Hypothalamus (tissue), 51 donors: ENCODE measurements at regions not wholly inside any gene's neighbourhood (a gene's known extent, or its start where the extent isn't known, plus 50 kb on each side); places are given as distances from the start of the nearest gene placed in this dataset.
"Not testable (repeated sequence)": the region's sequence is repeated elsewhere in the genome, so short reads cannot be mapped to it uniquely, and the experiment has no call there.

ENCODE experiments used
- DNase-seq, 51 donors: peaks; one replicate each; lab custom pipeline; 2025; lab: John Stamatoyannopoulos, UW

DNA sequence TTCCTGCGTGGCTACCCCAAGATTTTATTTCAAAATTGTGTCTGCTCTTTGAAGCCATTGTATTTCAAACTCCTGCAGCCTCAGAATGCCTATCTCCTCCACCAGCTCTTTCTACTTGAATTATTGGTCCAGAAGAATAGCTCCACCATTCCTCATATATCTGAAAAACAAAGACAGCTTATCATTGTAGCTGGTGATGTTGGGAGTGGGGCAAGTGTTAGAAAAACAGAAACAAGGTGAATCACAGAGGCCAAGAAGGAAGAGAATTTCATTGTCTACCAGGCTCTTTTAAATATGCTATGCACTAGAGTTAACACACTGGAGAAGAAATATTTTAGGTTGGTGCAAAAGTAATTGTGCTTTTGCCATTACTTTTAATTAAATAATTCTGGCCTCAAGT is 307.9 kb upstream of the ROPN1 start:
- no peak for DNase-seq

DNA sequence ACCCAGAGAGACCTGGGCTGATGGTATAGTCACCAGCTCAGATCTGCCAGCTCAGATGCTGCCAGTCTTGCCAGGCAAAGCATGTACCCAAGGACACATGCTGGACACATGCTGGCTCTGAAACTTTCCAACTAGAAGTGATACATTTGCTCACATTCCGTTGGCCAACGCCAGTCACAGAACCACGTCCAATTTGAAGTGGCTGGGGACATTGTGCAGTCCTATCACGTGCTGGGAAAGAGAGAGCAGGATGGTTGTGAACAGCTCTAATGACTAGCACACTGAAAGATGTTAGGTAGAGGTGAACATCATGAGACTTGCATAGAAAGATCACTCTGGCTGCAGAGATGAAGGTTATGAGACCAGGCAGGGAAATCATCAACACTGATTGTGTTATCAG is 308.5 kb upstream of the ROPN1 start:
- DNase-seq, result no peak

DNA sequence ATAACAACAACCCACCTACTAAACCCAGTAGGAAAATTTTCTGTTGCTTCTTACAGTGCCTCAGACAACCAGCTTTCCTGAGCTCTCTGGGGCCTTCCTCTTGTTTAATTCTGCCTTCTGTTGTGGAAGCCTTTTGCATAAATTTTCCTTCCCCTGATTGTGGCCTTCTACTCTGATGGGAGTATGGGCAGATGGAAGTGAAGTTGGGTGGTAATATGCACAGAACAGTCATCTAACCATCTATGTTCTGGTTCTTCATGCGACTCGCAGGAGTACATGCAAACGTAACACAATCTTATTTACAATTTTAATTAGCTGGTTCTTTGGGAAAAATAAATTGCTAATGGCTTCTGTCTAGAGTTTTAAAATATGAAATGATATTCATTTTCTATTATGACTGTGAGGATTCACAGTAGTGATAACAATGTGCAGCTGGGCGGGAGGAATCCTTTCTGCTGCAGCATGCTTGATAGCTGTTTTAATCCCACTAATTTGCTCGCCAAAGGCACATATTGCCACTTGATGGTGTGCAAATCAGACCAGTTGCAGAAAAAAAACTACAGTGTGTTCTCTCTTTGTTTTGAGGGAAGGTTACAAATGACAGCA is 311.5 kb upstream of the ROPN1 start:
- no peak for DNase-seq

DNA sequence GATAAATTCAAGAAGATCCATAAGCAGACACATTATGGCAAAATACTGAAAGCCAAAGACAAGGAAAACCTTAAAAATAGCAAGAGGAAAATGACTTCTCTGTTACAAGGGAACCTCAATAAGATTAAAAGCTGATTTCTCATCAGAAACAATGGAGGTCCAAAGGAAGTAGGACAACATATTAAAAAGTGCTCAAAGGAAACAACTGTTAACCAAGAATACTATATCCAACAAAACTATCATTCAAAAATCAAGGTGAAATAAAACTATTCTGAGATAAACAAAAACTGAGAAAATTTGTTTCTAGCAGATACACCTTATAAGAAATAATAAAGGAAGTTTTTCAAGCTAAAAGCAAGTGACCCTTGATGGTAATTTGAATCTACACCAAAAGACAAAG is 314.7 kb upstream of the ROPN1 start:
- DNase-seq, result no peak

DNA sequence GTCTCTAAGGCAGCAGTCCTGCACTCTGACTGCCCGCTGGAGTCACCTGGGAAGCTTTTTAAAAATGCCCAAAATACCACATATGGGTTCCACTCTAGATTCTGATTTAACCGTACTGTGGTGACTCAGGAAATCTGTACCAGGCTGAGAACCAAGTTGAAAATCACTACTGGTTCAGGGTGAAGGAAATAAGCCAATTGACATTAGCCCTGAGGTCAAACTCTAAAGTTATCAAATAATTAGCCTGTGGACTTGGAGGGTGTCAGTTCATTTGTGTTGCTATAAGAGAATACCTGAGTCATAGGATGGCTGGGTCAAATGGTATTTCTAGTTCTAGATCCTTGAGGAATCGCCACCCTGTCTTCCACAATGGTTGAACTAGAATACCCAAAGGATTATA is 321.7 kb upstream of the ROPN1 start:
- no peak for DNase-seq

DNA sequence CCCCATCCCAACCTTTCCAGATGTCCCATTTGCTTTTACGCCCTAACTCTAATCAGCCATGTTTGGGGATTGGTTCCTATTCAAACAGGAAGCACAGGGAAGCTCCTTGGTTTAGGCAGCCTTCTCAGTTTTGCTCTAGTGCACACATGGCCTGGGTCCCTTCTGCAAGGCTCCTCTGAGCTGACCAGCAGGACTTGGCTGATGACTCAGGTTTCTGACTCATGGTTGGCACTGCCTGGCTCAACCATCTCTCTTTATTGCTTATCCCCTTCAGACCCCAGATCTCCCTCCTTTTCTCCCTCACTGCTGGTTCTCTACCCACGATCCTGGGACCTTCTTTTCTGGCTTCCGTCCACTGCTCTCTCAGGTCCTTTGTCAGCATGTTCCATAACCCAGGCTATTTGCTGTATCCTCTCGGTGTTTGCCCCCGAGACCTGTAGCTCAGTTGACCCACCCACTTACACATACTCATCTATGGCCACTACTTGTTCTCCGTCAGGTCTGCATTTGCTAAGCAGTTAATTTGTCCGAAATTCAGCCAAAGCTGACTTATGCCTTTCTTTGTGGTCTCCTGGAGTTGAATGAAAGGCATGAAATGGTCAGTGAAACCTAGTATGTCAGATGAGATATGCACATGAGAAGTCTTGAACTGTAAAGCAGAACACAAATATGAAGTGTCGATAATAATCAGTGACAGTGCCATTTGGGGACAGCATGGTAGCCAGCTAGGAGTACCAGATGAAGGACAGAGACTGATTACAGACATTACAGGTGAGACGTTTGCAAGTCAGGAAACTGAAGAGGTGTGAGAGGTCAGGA is 323.5 kb upstream of the ROPN1 start:
- DNase-seq, result peak in 2 of 51 donors; percentile 8 to 10

DNA sequence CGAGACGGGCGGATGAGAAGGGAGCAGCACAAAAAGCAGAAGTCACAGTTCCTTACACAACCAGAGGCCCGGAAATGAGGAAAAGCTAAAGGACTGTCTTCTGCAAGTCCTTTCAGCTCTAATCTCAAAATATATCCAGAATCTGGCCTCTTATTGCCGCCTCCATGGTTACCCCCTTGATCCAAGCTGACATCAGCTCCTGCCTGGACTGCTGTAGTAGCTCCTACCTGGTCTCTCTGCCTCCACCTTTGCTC is 324.0 kb upstream of the ROPN1 start:
- no peak for DNase-seq

DNA sequence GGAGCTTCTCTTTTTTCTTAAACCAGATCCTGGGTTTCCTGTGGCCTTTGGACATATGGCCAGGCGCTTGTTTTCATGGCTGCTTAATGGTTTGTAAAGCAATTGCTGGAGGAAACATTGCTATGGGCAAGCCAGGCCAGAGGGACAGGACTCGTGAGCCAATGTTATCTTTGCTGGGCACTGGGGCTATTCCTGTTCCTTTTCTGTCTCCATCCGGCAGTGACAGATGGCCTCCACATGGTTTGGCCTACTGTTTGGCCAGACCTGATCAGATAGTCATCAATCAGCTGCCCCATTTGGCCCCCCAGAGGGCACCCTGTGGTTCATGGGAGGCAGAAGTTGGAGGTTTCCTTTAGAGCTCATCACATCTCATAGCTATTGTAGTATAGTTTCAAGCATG is 326.1 kb upstream of the ROPN1 start:
- DNase-seq, result no peak

DNA sequence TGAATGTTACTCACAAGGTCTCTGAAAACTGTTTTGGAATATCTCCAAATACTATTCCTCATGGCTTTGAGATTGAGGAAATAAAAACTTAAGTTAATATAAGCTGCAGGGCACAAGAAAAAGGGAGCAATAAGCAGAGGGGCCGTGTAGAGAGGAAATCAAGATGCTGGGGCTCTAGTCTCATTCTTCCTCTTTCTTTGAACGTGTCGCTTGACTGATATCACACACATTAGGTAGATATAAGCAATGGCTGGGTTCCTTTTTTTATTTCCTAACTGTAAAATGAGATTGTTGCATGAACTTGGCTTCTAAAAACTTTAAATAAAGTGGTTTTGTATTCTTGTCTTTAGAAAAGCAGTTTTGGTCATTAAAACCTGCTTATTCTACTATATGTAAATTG is 326.7 kb upstream of the ROPN1 start:
- no peak for DNase-seq

DNA sequence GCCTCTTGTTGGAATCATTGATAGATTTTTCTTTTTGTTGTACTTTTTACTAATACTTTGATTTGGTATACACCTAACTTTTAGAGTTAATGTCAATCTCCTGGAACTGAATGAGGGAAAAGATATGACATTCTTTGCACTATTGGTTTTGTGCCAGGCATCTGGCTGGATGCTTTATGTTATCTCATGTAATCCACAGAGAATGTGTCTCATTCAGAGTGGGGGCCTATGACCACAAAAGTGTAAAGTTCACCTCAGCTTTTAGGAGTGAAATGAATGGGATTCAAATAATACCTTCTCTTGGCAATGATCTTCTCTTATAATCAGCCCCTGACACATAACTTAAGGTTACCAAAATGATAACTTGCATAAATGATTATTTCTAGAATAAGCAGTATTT is 329.1 kb upstream of the ROPN1 start:
- DNase-seq, result no peak

DNA sequence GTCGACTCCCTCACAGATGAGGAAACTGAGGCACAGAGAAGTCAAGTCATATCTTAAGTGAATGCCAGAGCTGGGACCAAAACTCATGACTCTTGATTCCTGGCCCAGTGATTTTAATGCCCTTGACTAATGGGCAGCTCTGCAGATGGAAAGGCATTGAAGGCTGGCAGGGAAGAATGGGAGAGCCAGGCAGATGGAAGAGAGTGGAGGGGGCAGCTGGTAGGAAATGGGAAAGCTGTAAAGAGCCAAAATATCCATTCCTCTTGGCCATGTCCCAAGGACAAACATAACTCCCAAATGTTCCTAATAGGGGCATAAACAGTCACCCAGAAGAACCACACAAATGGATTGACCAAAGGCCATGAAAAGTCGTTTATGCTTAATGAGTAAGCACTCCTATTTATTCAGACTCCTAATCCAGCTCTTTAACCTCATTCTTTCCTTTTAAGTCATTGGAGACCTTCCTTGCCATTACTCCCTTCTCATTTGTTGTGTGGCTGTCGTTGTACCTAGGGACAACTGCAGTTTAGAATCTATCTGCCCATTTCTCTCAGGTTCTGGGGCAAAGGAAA is 330.5 kb upstream of the ROPN1 start:
- DNase-seq, result no peak

DNA sequence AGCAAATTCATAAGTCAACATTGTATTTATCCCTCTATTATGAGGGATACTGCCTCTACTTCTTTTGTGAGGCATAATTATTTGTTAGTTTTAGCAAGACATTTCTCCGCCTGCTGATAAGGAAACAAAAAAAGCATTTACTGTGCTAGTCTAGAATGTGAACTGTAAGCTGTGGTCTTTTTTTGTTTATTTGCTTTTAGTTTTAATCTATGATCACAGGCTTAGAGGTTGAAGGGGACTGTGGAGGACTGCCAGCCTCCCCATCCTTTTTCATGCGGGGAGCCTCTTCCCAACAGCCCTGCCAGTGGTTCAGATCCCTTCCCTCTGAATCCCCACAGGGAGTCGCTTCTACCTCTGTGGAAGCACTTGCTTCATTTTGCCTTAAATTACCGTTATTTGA is 331.0 kb upstream of the ROPN1 start:
- DNase-seq, result no peak

DNA sequence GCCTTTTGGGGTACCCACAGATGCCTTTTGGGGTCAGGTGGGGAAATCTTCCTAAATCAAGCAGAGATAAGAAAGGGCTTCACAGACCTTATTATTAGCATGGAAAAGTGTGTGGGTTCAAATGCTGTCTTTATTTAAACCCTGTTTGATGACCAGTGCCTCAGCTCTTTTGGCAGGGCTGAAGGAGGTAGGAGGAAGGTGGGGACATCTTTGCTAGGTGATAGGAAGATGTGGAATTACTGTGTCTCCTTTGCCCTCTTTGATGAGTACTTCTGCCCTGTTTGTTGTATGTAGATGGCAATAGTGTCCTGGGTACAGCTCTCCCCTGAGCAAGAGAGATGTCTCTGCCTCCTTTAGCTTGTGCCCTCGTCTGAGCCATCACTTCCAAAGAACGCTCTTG is 333.3 kb upstream of the ROPN1 start:
- DNase-seq, result no peak

DNA sequence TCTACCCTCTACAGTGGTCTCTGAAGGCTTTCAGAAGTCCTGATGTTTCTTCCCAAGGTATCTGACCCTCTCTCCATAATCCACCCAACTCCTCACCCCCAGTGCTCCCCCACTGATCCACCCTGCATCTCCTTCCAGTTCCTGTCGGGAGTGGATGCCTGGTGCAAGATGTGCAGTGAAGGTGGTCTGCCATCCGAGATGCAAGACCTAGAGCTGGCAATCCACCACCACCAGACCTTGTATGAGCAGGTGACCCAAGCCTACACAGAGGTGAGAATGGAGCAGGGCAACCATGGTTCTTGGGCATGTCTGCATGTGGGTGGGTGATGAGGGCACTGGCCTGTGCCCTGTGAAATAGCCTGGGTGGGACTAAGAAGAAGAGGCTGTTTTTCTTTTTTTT is 337.8 kb upstream of the ROPN1 start:
- DNase-seq, result no peak

DNA sequence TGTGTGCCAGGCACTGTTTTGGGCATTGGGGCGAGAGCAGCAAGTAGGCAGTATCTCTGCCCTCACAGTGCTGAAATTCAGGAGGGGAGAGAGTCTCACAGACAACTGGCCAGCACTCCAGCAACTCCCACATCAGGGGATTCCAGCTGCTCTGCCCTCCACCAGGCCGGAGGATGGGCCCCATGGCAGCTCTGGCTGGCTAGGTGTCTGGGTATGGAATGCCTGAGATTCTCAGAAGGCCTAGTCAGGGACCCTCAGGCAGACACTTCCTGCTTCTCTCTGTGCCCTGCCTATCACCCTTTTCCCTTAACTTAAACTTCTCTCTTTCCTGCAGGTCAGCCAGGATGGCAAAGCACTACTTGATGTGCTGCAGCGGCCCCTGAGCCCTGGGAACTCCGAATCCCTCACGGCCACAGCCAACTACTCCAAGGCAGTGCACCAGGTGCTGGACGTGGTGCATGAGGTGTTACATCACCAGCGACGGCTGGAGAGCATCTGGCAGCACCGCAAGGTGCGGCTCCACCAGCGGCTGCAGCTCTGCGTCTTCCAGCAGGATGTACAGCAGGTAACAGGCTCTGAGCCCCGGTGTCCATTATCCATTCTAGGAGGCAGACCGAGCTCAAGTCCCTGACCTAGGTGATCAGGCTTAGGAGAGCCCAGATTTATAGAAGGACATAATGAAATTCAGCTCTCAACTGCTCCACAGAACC is 342.2 kb upstream of the ROPN1 start:
- DNase-seq, result no peak

DNA sequence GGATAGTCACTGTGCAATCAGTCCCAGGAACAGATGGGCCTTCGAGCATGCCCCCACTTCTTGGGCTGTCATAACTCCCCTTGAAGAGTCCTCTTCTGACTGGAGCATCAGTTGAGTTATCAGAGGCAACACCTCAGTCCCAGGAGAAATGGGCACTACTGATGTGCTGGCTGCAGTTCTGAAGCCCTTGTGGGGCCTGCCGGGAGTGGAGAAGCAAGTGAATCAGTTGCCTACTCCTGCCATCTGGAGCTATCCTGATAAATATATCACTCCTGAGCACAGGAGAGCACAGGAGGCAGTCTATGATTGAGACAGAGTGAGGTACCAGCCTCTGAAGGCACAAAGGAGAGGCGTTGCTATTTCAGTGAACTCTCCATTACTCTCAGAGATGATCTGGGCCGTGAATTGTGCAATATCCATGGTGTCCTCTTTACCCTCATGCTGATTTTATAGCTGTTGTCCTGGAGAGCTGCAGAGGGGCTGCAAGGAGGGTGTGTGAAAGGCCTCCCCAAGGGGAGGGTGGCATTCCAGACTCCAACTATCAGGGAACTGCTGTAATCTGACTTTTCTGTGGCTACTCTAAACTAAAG is 344.2 kb upstream of the ROPN1 start:
- DNase-seq, result no peak

DNA sequence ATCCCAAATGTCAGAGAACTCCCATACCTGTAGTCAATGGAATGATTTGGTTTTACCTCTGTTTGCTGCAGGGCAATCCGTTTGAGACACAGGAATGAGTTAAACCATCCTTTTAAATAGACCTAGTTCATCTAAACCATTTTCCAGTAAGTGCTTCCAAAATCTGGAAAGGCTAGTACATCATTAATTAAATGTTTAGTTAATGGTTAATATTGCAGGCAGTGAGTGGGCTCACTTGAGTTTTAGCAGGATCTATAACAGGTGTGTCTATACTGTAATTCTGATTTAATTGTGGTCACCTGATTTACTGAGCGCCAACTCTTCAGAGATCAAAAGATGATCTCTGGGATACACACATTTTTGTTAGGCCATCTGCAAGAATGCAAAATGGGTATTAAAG is 353.9 kb upstream of the ROPN1 start:
- DNase-seq, result no peak

DNA sequence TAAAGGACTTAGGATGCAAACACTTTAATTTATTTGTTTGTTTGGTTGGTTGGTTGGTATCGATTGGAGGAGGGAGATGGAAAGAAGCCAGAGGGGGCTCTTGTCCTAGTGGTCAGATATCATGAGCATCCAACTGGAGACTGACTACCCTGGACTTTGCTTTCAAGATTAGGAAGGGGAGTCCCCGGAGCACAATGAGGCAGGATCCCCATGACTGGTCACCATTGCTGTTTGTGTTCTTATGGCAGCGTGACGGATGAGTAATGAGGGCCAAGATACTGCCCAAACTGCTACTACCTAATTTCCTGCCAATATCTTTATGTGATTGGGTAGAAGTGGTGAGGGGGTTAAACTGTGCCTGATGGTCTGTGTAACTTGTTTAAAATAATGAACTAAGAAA is 354.6 kb upstream of the ROPN1 start:
- DNase-seq, result no peak

DNA sequence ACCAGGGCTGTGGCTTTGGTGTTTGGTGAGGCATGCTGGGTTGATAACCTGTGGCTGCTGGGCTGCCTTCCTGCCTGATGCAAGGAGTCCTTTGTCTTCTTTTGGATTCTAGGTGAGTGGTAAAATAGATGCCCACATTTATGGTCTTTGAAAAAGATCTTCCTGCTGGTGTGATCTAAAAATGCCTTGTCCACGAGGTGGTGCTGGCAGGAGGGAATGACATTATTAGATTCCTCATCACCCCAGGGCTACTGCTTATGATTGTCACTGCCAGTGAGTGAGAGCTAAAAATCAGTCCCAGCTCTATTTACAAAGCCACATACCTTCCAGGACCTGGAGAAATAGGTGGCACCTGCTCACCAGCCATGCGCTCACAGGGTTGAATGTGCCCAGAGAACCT is 355.5 kb upstream of the ROPN1 start:
- DNase-seq, result no peak

DNA sequence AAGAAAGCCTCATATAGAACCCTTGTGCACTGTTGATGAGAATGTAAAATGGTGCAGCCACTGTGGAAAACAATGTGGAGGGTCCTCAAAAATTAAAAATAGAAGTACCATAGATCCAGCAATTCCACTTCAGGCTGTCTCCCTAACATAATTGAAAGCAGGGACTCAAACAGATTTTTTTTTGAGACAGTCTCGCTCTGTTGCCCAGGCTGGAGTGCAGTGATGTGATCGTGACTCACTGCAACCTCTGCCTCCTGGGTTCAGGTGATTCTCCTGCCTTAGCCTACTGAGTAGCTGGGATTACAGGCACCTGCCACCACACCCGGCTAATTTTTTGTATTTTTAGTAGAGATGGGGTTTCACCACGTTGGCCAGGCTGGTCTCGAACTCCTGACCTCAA is 356.6 kb upstream of the ROPN1 start:
- not testable (repeated sequence) for DNase-seq

DNA sequence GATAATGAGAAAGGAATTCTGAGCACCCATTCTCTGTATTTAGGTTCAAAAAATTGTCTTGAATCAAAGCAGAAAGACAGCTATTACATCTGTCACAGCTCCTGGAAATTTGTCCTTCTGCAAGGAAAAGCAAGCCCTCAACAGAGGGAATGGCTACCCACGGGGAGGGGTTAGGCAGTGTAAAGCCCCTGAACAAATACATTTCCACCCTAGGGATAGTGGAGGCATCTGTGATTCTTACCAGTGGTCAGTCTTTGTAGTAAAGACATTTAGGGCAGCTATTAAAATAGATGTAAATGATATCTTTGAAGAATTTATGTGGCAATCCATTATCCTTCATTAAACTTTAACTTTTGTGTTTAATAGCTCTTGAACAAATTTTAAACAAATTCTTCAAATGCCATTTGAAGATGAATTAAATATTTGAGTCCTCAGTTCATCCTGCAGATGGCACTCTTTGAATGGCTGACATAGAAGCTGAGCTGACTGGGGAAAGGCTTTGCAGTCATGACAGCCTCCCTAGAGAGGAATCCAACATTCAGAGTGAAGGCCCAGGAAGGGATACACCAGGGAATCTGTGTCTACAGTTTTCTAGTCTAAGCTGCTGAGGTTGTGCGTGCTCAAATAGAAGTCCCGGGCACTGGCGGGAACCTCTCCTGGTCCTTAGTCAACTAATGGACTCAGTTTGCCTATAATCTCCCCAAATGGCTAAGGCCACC is 359.7 kb upstream of the ROPN1 start:
- peak in 21 of 51 donors; percentile 2 to 63 (median 11) for DNase-seq
